ENCODE measurements at regions not wholly inside any gene's neighbourhood (a gene's known extent, or its start where the extent isn't known, plus 50 kb on each side); places are given as distances from the start of the nearest gene placed in this dataset.

- TF ChIP-seq POLR2AphosphoS5 (IDR thresholded peaks at IDR 0.05) (no peak), CTCF (IDR thresholded peaks at IDR 0.05) (no peak), EP300 (IDR thresholded peaks at IDR 0.05) (no peak), POLR2A (IDR thresholded peaks at IDR 0.05) (no peak)
- no peak for DNase-seq (ENCODE audit: low spot score in 2 of 2)
- WGBS: 94% methylated on average over 1 of the region's 1 CpG
- no peaks in the 10 kb centered on the region for H3K9me3 ChIP-seq
- H3K4me3 ChIP-seq: no peak overlapping the region
- H3K27me3 ChIP-seq: no peaks in the 10 kb centered on the region
- no peaks in the 10 kb centered on the region for H3K36me3 ChIP-seq
- H3K27ac ChIP-seq: no peak overlapping the region
- H3K4me1 ChIP-seq: no peaks in the 10 kb centered on the region
Observed at GRCh38 chr3:18069568-18069967, 327.1 kb upstream of the TBC1D5 start.

- 55% methylated on average over 3 of the region's 3 CpGs for WGBS
- Histone ChIP-seq H3K4me1 (no peaks in the 10 kb centered on the region), H3K4me3 (no peak overlapping the region), H3K9me3 (no peaks in the 10 kb centered on the region), H3K27ac (no peak overlapping the region), H3K27me3 (no peaks in the 10 kb centered on the region), H3K36me3 (no peaks in the 10 kb centered on the region)
- DNase-seq (ENCODE audit: low spot score in 2 of 2): no peak
- TF ChIP-seq EP300 (IDR thresholded peaks at IDR 0.05): no peak
Observed at GRCh38 chr3:18066899-18067582, 324.6 kb upstream of the TBC1D5 start.

GRCh38 chr3:18064586-18064985 is 322.2 kb upstream of the TBC1D5 start:
- Histone ChIP-seq H3K36me3 (no peaks in the 10 kb centered on the region), H3K4me1 (no peaks in the 10 kb centered on the region), H3K27me3 (no peaks in the 10 kb centered on the region), H3K27ac (no peak overlapping the region), H3K9me3 (no peaks in the 10 kb centered on the region), H3K4me3 (no peak overlapping the region)
- TF ChIP-seq EP300 (IDR thresholded peaks at IDR 0.05): no peak
- WGBS: 79% methylated on average over 1 of the region's 1 CpG
- no peak for DNase-seq (ENCODE audit: low spot score in 2 of 2)

GRCh38 chr3:18062657-18063025 is 320.2 kb upstream of the TBC1D5 start:
- no peak for DNase-seq (ENCODE audit: low spot score in 2 of 2)

GRCh38 chr3:18061737-18062656 is 319.6 kb upstream of the TBC1D5 start:
- 93% methylated on average over 1 of the region's 1 CpG for WGBS
- no peak overlapping the region for H3K4me3 ChIP-seq
- no peak for DNase-seq (ENCODE audit: low spot score in 2 of 2)
- H3K27ac ChIP-seq: no peak overlapping the region
- H3K27me3 ChIP-seq: no peaks in the 10 kb centered on the region
- TF ChIP-seq CTCF (IDR thresholded peaks at IDR 0.05) (no peak), POLR2A (IDR thresholded peaks at IDR 0.05) (no peak), POLR2AphosphoS5 (IDR thresholded peaks at IDR 0.05) (no peak)
- H3K36me3 ChIP-seq: no peaks in the 10 kb centered on the region
- no peaks in the 10 kb centered on the region for H3K9me3 ChIP-seq
- no peaks in the 10 kb centered on the region for H3K4me1 ChIP-seq

More at GRCh38 chr3:18062657-18063025, 320.2 kb upstream of the TBC1D5 start:
- no peaks in the 10 kb centered on the region for H3K36me3 ChIP-seq
- no peaks in the 10 kb centered on the region for H3K27me3 ChIP-seq
- no peaks in the 10 kb centered on the region for H3K9me3 ChIP-seq
- H3K4me1 ChIP-seq: no peaks in the 10 kb centered on the region
- WGBS: 76% methylated on average over 3 of the region's 3 CpGs
- TF ChIP-seq POLR2A (IDR thresholded peaks at IDR 0.05) (no peak), CTCF (IDR thresholded peaks at IDR 0.05) (no peak), POLR2AphosphoS5 (IDR thresholded peaks at IDR 0.05) (no peak), EP300 (IDR thresholded peaks at IDR 0.05) (no peak)
- H3K27ac ChIP-seq: no peak overlapping the region
- no peak overlapping the region for H3K4me3 ChIP-seq

- WGBS: 49% methylated on average over 2 of the region's 2 CpGs
- TF ChIP-seq EP300 (IDR thresholded peaks at IDR 0.05) (no peak), CTCF (IDR thresholded peaks at IDR 0.05) (no peak), POLR2AphosphoS5 (IDR thresholded peaks at IDR 0.05) (no peak), POLR2A (IDR thresholded peaks at IDR 0.05) (no peak)
- Histone ChIP-seq H3K27ac (no peak overlapping the region), H3K4me1 (no peaks in the 10 kb centered on the region), H3K9me3 (peaks cover 9% of the 10 kb centered on the region), H3K4me3 (no peak overlapping the region), H3K36me3 (no peaks in the 10 kb centered on the region), H3K27me3 (no peaks in the 10 kb centered on the region)
- DNase-seq (ENCODE audit: low spot score in 2 of 2): no peak
Observed at GRCh38 chr3:18058666-18059065, 316.2 kb upstream of the TBC1D5 start.

All from suprapubic skin (tissue), 4 donors.